SK-N-SH (cell line): ENCODE measurements at regions not wholly inside any gene's neighbourhood (a gene's known extent, or its start where the extent isn't known, plus 50 kb on each side); places are given as distances from the start of the nearest gene placed in this dataset.
A peak's percentile ranks its signal among the peaks of the same experiment; 100 is the strongest.

ENCODE experiments used
- CTCF ChIA-PET: fragments of 300-600, 350-600 bp; formaldehyde crosslinking; extraction: SDS; loops from one replicate; lab custom pipeline; 2021; lab: Yijun Ruan, JAX
- POLR2A ChIA-PET: fragments of 350-600 bp; sonication (Branson Sonifier 250); formaldehyde crosslinking; extraction: SDS; loops from one replicate; lab custom pipeline; 2020; ENCODE audit warnings: antibody characterized with exemption, inconsistent platforms; lab: Yijun Ruan, JAX
- DNase-seq: peaks from one replicate; pipeline ENCODE4 v3.0.0; 2012
- H2AFZ ChIP-seq: fragments of 200-600 bp; sonication (generic); 2 replicates; pipeline ENCODE4 v1.8.1; 2016; ENCODE audit warnings: antibody characterized with exemption, mild to moderate bottlenecking, low read depth
- H3F3A ChIP-seq: fragments of 200-600 bp; sonication (generic); replicated peaks from 2 replicates; pipeline ENCODE3; 2016; ENCODE audit warnings: antibody characterized with exemption, mild to moderate bottlenecking; ENCODE audit not compliant: insufficient read depth
- H3K27ac ChIP-seq, 2 experiments: fragments of 200-500 bp in 1 of 2; fragments of 200-600 bp in 1 of 2; sonication (Bioruptor generic) in 1 of 2; sonication (generic), shearing (Covaris generic) in 1 of 2; 2 replicates each; pipeline versions ENCODE4 v1.5.1 to v1.6.1; 2014 to 2016; ENCODE audit warnings: low read depth in 2 of 2, inconsistent platforms in 1 of 2, low read length in 1 of 2, mild to moderate bottlenecking in 1 of 2, mixed read lengths in 1 of 2
- H3K27me3 ChIP-seq: fragments of 200-600 bp; sonication (generic), shearing (Covaris generic); 2 replicates; pipeline ENCODE4 v1.6.1; 2016; ENCODE audit warnings: mixed run types; ENCODE audit not compliant: insufficient read depth
- H3K36me3 ChIP-seq, 2 experiments: fragments of 200-500 bp in 1 of 2; fragments of 200-600 bp in 1 of 2; sonication (Bioruptor generic) in 1 of 2; sonication (generic) in 1 of 2; replicated peaks in 1 of 2; 2 replicates each; pipeline versions ENCODE3 to v1.5.1; 2014 to 2016; ENCODE audit warnings: low read length in 1 of 2, mild to moderate bottlenecking in 1 of 2; ENCODE audit not compliant: insufficient read depth in 2 of 2, control insufficient read depth in 1 of 2
- H3K4me1 ChIP-seq, 2 experiments: fragments of 200-500 bp in 1 of 2; fragments of 200-600 bp in 1 of 2; sonication (Bioruptor generic) in 1 of 2; sonication (generic), shearing (Covaris generic) in 1 of 2; 2 replicates each; pipeline versions ENCODE4 v1.5.1 to v1.6.1; 2014 to 2016; ENCODE audit warnings: low read depth in 1 of 2, low read length in 1 of 2, mixed run types in 1 of 2; ENCODE audit not compliant: insufficient read depth in 2 of 2, control insufficient read depth in 1 of 2
- H3K4me2 ChIP-seq: fragments of 200-600 bp; sonication (generic), shearing (Covaris generic); 2 replicates; pipeline ENCODE4 v1.6.1; 2017; ENCODE audit warnings: mixed run types
- H3K4me3 ChIP-seq, 2 experiments: fragments of 200-500 bp in 1 of 2; fragments of 200-600 bp in 1 of 2; sonication (Bioruptor generic) in 1 of 2; sonication (generic), shearing (Covaris generic) in 1 of 2; 2 replicates each; pipeline versions ENCODE4 v1.5.1 to v1.8.1; 2014 to 2016; ENCODE audit warnings: low read depth in 2 of 2, inconsistent platforms in 1 of 2, low read length in 1 of 2, mild to moderate bottlenecking in 1 of 2, mixed read lengths in 1 of 2, moderate library complexity in 1 of 2
- H3K79me2 ChIP-seq: fragments of 200-600 bp; sonication (generic); 2 replicates; pipeline ENCODE4 v1.8.1; 2017; ENCODE audit warnings: mild to moderate bottlenecking; ENCODE audit not compliant: insufficient read depth
- H3K9ac ChIP-seq: fragments of 200-600 bp; sonication (generic); 2 replicates; pipeline ENCODE4 v1.6.1; 2017; ENCODE audit warnings: mixed run types
- H3K9me2 ChIP-seq: fragments of 200-600 bp; sonication (generic); 2 replicates; pipeline ENCODE4 v1.6.1; 2017; ENCODE audit warnings: mixed run types
- H3K9me3 ChIP-seq: fragments of 200-600 bp; sonication (generic); 2 replicates; pipeline ENCODE4 v1.6.1; 2017; ENCODE audit warnings: mixed run types, mild to moderate bottlenecking, moderate library complexity
- H4K20me1 ChIP-seq: fragments of 200-600 bp; sonication (generic); 2 replicates; pipeline ENCODE4 v1.6.1; 2017; ENCODE audit warnings: mild to moderate bottlenecking, mixed run types; ENCODE audit not compliant: insufficient read depth
- CTCF ChIP-seq: fragments of 200-600 bp; sonication (generic); IDR thresholded peaks from 2 replicates; pipeline ENCODE4 v1.6.1; 2017; ENCODE audit warnings: antibody characterized with exemption, mild to moderate bottlenecking, moderate library complexity
- ELF1 ChIP-seq: IDR thresholded peaks from 2 replicates; pipeline ENCODE4 v1.4.0; 2012
- FOSL2 ChIP-seq: IDR thresholded peaks from 2 replicates; pipeline ENCODE4 v1.4.0; 2012; ENCODE audit warnings: low read depth, mild to moderate bottlenecking, moderate library complexity, borderline replicate concordance
- GATA2 ChIP-seq: sonication (generic); formaldehyde crosslinking; IDR thresholded peaks from 2 replicates; pipeline ENCODE4 v1.5.0; 2020; ENCODE audit warnings: mild to moderate bottlenecking, missing genetic modification reagents
- IRF3 ChIP-seq: fragments of 150-350 bp; IDR thresholded peaks from 2 replicates; pipeline ENCODE4 v1.6.1; 2016; ENCODE audit warnings: mild to moderate bottlenecking, low read depth, low read length
- JUND ChIP-seq: IDR thresholded peaks from 2 replicates; pipeline ENCODE4 v1.4.0; 2012
- MEF2A ChIP-seq: IDR thresholded peaks from 2 replicates; pipeline ENCODE4 v1.4.0; 2012; ENCODE audit warnings: low read depth, borderline replicate concordance
- MXI1 ChIP-seq: IDR thresholded peaks from 2 replicates; pipeline ENCODE4 v1.6.1; 2012; ENCODE audit warnings: mild to moderate bottlenecking, low read depth, low read length, improper control_type of control experiment
- RCOR1 ChIP-seq: fragments of 150-350 bp; IDR thresholded peaks from 2 replicates; pipeline ENCODE4 v1.6.1; 2017; ENCODE audit warnings: antibody characterized with exemption, low read length
- REST ChIP-seq: IDR thresholded peaks from 2 replicates; pipeline ENCODE4 v1.6.1; 2012; ENCODE audit warnings: mild to moderate bottlenecking, low read depth, low read length, moderate library complexity
- RXRA ChIP-seq: IDR thresholded peaks from 2 replicates; pipeline ENCODE4 v1.4.0; 2012; ENCODE audit warnings: low read depth, mild to moderate bottlenecking, borderline replicate concordance
- SMC3 ChIP-seq: IDR thresholded peaks from 2 replicates; pipeline ENCODE4 v1.6.1; 2012; ENCODE audit warnings: low read depth, low read length, improper control_type of control experiment
- USF2 ChIP-seq: fragments of 150-350 bp; IDR thresholded peaks from 2 replicates; pipeline ENCODE4 v1.6.1; 2017; ENCODE audit warnings: antibody characterized with exemption, low read length, low read depth, borderline replicate concordance
- YY1 ChIP-seq: IDR thresholded peaks from 2 replicates; pipeline ENCODE4 v1.4.0; 2012; ENCODE audit warnings: low read depth, mild to moderate bottlenecking
- WGBS: methylation state at CpG from one replicate; pipeline ENCODE4 v1.1.6; 2017; ENCODE audit warnings: low lambda C conversion rate; 5-methylcytosine and 5-hydroxymethylcytosine counted together

GRCh38 chr1:233473549-233474204, 140.2 kb upstream of the KCNK1 start (continued):
- no peak for TF ChIP-seq MXI1

- POLR2A ChIA-PET, result no interaction called here
- no peaks in the 10 kb centered on the region for H3K9me2 ChIP-seq
Observed at GRCh38 chr1:233477359-233477758, 136.5 kb upstream of the KCNK1 start.

GRCh38 chr1:233478611-233479010, 135.3 kb upstream of the KCNK1 start:
- WGBS, result 37% methylated on average over 2 of the region's 2 CpGs
- H3K9ac ChIP-seq, result no peak overlapping the region
- no peaks in the 10 kb centered on the region for H3F3A ChIP-seq
- H3K36me3 ChIP-seq, result no peaks in the 10 kb centered on the region
- POLR2A ChIA-PET, result no interaction called here
- no peak overlapping the region for H3K27ac ChIP-seq
- H3K9me3 ChIP-seq, result no peaks in the 10 kb centered on the region
- no peaks in the 10 kb centered on the region for H4K20me1 ChIP-seq
- CTCF ChIA-PET, result interaction anchor here (1.2 to 1.8 kb wide), 3 partner anchors 15 to 313 kb away, joined by 4 to 11 read pairs (median 4); no protein-coding TSS in a partner anchor
- DNase-seq, result no peak
- no peak overlapping the region for H3K4me3 ChIP-seq
- H3K4me1 ChIP-seq, result no peaks in the 10 kb centered on the region; a peak in 1 of 4 replicates
- H3K4me2 ChIP-seq, result no peak overlapping the region
- TF ChIP-seq FOSL2 (no peak), ELF1 (no peak), RXRA (no peak), YY1 (no peak), IRF3 (no peak), GATA2 (CRISPR knock-in tag) (no peak), SMC3 (no peak), JUND (no peak), USF2 (no peak), MEF2A (no peak), MXI1 (no peak), REST (no peak)
- TF ChIP-seq, all 33 proteins: peak for 0
- no peaks in the 10 kb centered on the region for H3K79me2 ChIP-seq
- H3K9me2 ChIP-seq, result no peaks in the 10 kb centered on the region
- no peak overlapping the region for H2AFZ ChIP-seq
- no peaks in the 10 kb centered on the region for H3K27me3 ChIP-seq

More at GRCh38 chr1:233477359-233477758, 136.5 kb upstream of the KCNK1 start:
- Histone ChIP-seq H3K4me1 (no peaks in the 10 kb centered on the region; a peak in 1 of 4 replicates), H3K27me3 (no peaks in the 10 kb centered on the region), H3K79me2 (no peaks in the 10 kb centered on the region), H2AFZ (no peak overlapping the region), H3K27ac (no peak overlapping the region), H3F3A (no peaks in the 10 kb centered on the region), H3K4me2 (no peak overlapping the region), H3K9ac (no peak overlapping the region), H4K20me1 (no peaks in the 10 kb centered on the region), H3K36me3 (no peaks in the 10 kb centered on the region), H3K4me3 (no peak overlapping the region), H3K9me3 (no peaks in the 10 kb centered on the region)
- DNase-seq, result no peak
- CTCF ChIA-PET, result interaction anchor here (0.7 to 1.0 kb wide), 3 partner anchors 37 to 428 kb away, joined by 3 read pairs; partner anchors contain the start of gene SLC35F3
- TF ChIP-seq RCOR1 (no peak), CTCF (peak; percentile 24; the same call in 1 of the 2 replicates)
